Natural killer cell treated with Interleukin-12 subunit alpha and Interleukin-12 subunit beta and Interleukin-15 and Interleukin-18, amount 100 ng/mL, for 72 hours (primary cell): ENCODE measurements at regions not wholly inside any gene's neighbourhood (a gene's known extent, or its start where the extent isn't known, plus 50 kb on each side); places are given as distances from the start of the nearest gene placed in this dataset.

Experiments
- ATAC-seq, 2 donors: fragments of 150-1000 bp; cut with Tn5 transposase in 1 of 2; sonication (Bioruptor Pico), chemical (Tn5 transposase) in 1 of 2; 2 replicates each; pipeline ENCODE4 v1.10.0; 2021
- DNase-seq: peaks from one replicate; pipeline ENCODE4 v3.0.0; 2022; ENCODE audit warnings: low spot score
- H3K27ac Mint-ChIP-seq, 2 donors: 1 replicate in 1 of 2; 2 replicates in 1 of 2; pipeline ENCODE4 v1.8.0; 2022; ENCODE audit warnings: mixed read lengths in 2 of 2, mild to moderate bottlenecking in 1 of 2, moderate library complexity in 1 of 2
- H3K27me3 Mint-ChIP-seq, 2 donors: 1 replicate in 1 of 2; 2 replicates in 1 of 2; pipeline ENCODE4 v1.8.0; 2022; ENCODE audit warnings: mixed read lengths in 2 of 2
- H3K36me3 Mint-ChIP-seq: one replicate; pipeline ENCODE4 v1.8.0; 2022; ENCODE audit warnings: mixed read lengths
- H3K4me1 Mint-ChIP-seq, 2 donors: 1 replicate in 1 of 2; 2 replicates in 1 of 2; pipeline ENCODE4 v1.8.0; 2022; ENCODE audit warnings: low read depth in 2 of 2, mixed read lengths in 2 of 2, mild to moderate bottlenecking in 1 of 2
- H3K4me3 Mint-ChIP-seq: one replicate; pipeline ENCODE4 v1.8.0; 2022; ENCODE audit warnings: mixed read lengths
- H3K9me3 Mint-ChIP-seq: 2 replicates; pipeline ENCODE4 v1.8.0; 2022; ENCODE audit warnings: mixed read lengths

GRCh38 chr4:8694226-8694625, 101.7 kb downstream of the CPZ start:
- Mint-ChIP-seq H3K4me1 (no peaks in the 10 kb centered on the region), H3K4me3 (no peak overlapping the region), H3K27me3 (peaks cover 16 to 24% of the 10 kb centered on the region in 2 donors), H3K9me3 (no peaks in the 10 kb centered on the region), H3K36me3 (no peaks in the 10 kb centered on the region), H3K27ac (no peak overlapping the region)
- no peak for DNase-seq
- no peak for ATAC-seq

- Mint-ChIP-seq H3K4me1 (peaks cover 0 to 5% of the 10 kb centered on the region in 2 donors), H3K36me3 (no peaks in the 10 kb centered on the region), H3K27ac (no peak overlapping the region), H3K9me3 (no peaks in the 10 kb centered on the region), H3K4me3 (no peak overlapping the region), H3K27me3 (peaks cover 18 to 27% of the 10 kb centered on the region in 2 donors)
- no peak for ATAC-seq
- no peak for DNase-seq
Observed at GRCh38 chr4:8691151-8691775, 98.7 kb downstream of the CPZ start.

- DNase-seq, result no peak
Observed at GRCh38 chr4:8690216-8691150, 97.9 kb downstream of the CPZ start.

DNA sequence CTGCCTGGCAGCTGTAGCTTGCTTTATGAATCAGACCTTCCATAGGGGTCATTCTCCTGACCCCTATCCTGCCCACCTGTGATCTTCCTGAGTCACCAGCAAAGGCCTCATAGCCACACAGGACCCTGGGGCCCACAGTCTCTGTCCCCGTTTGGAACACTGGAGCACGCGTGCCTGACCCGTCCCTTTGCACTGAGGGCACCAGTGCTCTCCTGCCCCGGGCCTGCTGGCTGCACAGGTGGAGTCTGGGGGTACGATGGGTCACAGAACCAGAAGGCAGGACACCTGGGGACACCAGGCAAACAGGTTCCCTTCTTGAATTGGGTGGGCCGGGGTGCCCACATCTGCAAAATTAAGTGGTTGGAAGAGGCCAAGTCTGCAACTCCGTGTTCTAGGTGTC, 97.2 kb downstream of the CPZ start:
- DNase-seq (no peak), ATAC-seq (no peak)
- peaks cover 0 to 5% of the 10 kb centered on the region in 2 donors for H3K4me1 Mint-ChIP-seq
- H3K9me3 Mint-ChIP-seq, result no peaks in the 10 kb centered on the region
- H3K27ac Mint-ChIP-seq, result no peak overlapping the region
- peaks cover 18 to 28% of the 10 kb centered on the region in 2 donors for H3K27me3 Mint-ChIP-seq
- no peaks in the 10 kb centered on the region for H3K36me3 Mint-ChIP-seq
- H3K4me3 Mint-ChIP-seq, result no peak overlapping the region

More at GRCh38 chr4:8690216-8691150, 97.9 kb downstream of the CPZ start:
- Mint-ChIP-seq H3K36me3 (no peaks in the 10 kb centered on the region), H3K27me3 (peaks cover 18 to 28% of the 10 kb centered on the region in 2 donors), H3K27ac (no peak overlapping the region), H3K4me3 (no peak overlapping the region), H3K4me1 (peaks cover 0 to 5% of the 10 kb centered on the region in 2 donors), H3K9me3 (no peaks in the 10 kb centered on the region)
- ATAC-seq, result no peak

- Mint-ChIP-seq H3K27ac (no peak overlapping the region), H3K4me1 (peaks cover 0 to 5% of the 10 kb centered on the region in 2 donors), H3K36me3 (no peaks in the 10 kb centered on the region), H3K4me3 (no peak overlapping the region), H3K27me3 (peaks cover 16 to 25% of the 10 kb centered on the region in 2 donors), H3K9me3 (no peaks in the 10 kb centered on the region)
- DNase-seq, result no peak
- no peak for ATAC-seq
Observed at GRCh38 chr4:8688908-8689445, 96.4 kb downstream of the CPZ start.

- no peak overlapping the region for H3K27ac Mint-ChIP-seq
- H3K4me3 Mint-ChIP-seq, result no peak overlapping the region
- DNase-seq (no peak), ATAC-seq (no peak)
- peaks cover 12 to 27% of the 10 kb centered on the region in 2 donors for H3K27me3 Mint-ChIP-seq
- H3K4me1 Mint-ChIP-seq, result peaks cover 0 to 5% of the 10 kb centered on the region in 2 donors
- H3K36me3 Mint-ChIP-seq, result no peaks in the 10 kb centered on the region
- no peaks in the 10 kb centered on the region for H3K9me3 Mint-ChIP-seq
Observed at GRCh38 chr4:8688041-8688907, 95.7 kb downstream of the CPZ start.

DNA sequence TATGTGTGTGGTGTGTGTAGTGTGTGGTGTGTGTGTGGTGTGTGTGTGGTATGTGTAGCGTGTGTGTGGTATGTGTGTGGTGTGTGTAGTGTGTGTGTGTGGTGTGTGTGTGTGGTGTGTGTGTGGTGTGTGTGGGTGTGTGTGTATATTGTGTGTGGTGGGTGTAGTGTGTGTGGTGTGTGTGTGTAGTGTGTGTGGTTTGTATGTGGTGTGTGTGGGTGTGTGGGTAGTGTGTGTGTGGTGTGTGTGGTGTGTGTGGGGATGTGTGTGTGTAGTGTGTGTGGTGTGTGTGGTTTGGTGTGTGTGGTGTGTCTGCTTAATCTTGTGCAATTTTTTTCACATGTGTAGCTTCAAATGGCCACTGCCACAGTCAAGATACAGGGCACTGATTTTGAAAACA, 94.5 kb downstream of the CPZ start:
- no peak for DNase-seq
- peaks cover 0 to 5% of the 10 kb centered on the region in 2 donors for H3K4me1 Mint-ChIP-seq
- no peak overlapping the region for H3K4me3 Mint-ChIP-seq
- H3K36me3 Mint-ChIP-seq, result no peaks in the 10 kb centered on the region
- H3K27ac Mint-ChIP-seq, result no peak overlapping the region
- ATAC-seq, result peak in 1 of 2 donors; percentile 3
- H3K9me3 Mint-ChIP-seq, result no peaks in the 10 kb centered on the region
- H3K27me3 Mint-ChIP-seq, result peaks cover 12 to 20% of the 10 kb centered on the region in 2 donors

DNA sequence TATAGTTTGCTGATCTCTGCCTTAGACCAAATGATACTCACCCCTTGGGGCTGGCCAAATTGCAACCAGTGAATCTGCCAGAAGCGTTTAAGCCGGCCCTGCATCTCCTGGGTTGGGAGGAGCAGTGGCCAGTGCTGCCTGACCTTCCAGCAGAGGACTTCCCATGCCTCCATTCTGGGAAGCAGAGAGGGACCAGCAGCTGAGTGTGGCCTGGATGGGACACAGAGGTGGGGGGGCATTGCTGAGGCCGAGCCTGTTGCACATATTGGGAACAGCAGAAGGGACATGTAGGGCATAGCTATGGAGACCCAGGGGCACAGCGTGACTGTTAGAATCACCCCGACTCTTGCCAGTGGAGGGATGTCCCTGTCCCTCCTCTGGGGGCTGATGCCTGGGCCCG, 93.3 kb downstream of the CPZ start:
- Mint-ChIP-seq H3K27ac (no peak overlapping the region), H3K9me3 (no peaks in the 10 kb centered on the region), H3K27me3 (peaks cover 12 to 20% of the 10 kb centered on the region in 2 donors), H3K4me3 (no peak overlapping the region), H3K36me3 (no peaks in the 10 kb centered on the region), H3K4me1 (peaks cover 0 to 5% of the 10 kb centered on the region in 2 donors)
- DNase-seq (no peak), ATAC-seq (no peak)

- Mint-ChIP-seq H3K27me3 (peaks cover 6 to 20% of the 10 kb centered on the region in 2 donors), H3K36me3 (no peaks in the 10 kb centered on the region), H3K27ac (no peak overlapping the region), H3K4me1 (peaks cover 0 to 5% of the 10 kb centered on the region in 2 donors), H3K9me3 (no peaks in the 10 kb centered on the region), H3K4me3 (no peak overlapping the region)
- DNase-seq (no peak), ATAC-seq (no peak)
Observed at GRCh38 chr4:8683462-8683861, 90.9 kb downstream of the CPZ start.

GRCh38 chr4:8682725-8683124, 90.2 kb downstream of the CPZ start:
- DNase-seq, result no peak
- Mint-ChIP-seq H3K36me3 (no peaks in the 10 kb centered on the region), H3K27ac (no peak overlapping the region), H3K9me3 (no peaks in the 10 kb centered on the region), H3K4me1 (peaks cover 0 to 5% of the 10 kb centered on the region in 2 donors), H3K4me3 (no peak overlapping the region), H3K27me3 (peaks cover 6 to 20% of the 10 kb centered on the region in 2 donors)
- ATAC-seq, result no peak

- no peak overlapping the region for H3K4me3 Mint-ChIP-seq
- no peaks in the 10 kb centered on the region for H3K36me3 Mint-ChIP-seq
- peaks cover 6 to 20% of the 10 kb centered on the region in 2 donors for H3K27me3 Mint-ChIP-seq
- H3K9me3 Mint-ChIP-seq, result no peaks in the 10 kb centered on the region
- no peak for DNase-seq
- peaks cover 0 to 5% of the 10 kb centered on the region in 2 donors for H3K4me1 Mint-ChIP-seq
- ATAC-seq, result no peak
- no peak overlapping the region for H3K27ac Mint-ChIP-seq
Observed at GRCh38 chr4:8682296-8682695, 89.7 kb downstream of the CPZ start.

GRCh38 chr4:8681391-8681790, 88.8 kb downstream of the CPZ start:
- ATAC-seq (no peak), DNase-seq (no peak)
- Mint-ChIP-seq H3K4me3 (no peak overlapping the region), H3K4me1 (no peaks in the 10 kb centered on the region), H3K27me3 (peaks cover 6 to 11% of the 10 kb centered on the region in 2 donors), H3K9me3 (no peaks in the 10 kb centered on the region), H3K27ac (no peak overlapping the region), H3K36me3 (no peaks in the 10 kb centered on the region)

DNA sequence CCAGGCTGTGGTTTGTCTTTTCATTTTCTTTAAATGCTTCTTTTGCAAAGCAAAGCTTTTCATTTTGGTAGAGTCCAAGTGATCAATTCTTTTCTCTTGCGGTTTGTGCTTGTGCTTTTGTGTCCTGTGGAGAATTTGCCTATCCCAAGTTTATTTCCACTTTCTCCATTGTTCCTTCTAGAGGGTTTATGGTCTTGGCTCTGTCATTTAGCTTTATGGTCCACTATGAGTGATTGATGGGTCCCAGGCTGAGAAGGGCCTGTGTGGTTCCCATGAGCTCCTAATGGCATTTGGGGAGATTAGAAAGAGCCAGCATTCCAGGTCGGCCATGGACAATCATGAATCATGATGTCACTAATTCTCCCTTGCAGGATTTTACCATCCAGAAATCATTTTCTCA, 86.5 kb downstream of the CPZ start:
- no peak overlapping the region for H3K27ac Mint-ChIP-seq
- H3K27me3 Mint-ChIP-seq, result peaks cover 6 to 17% of the 10 kb centered on the region in 2 donors
- no peaks in the 10 kb centered on the region for H3K36me3 Mint-ChIP-seq
- no peaks in the 10 kb centered on the region for H3K4me1 Mint-ChIP-seq
- no peaks in the 10 kb centered on the region for H3K9me3 Mint-ChIP-seq
- no peak for DNase-seq
- ATAC-seq, result no peak
- no peak overlapping the region for H3K4me3 Mint-ChIP-seq
